GM04504 (cell line): ENCODE measurements at regions not wholly inside any gene's neighbourhood (a gene's known extent, or its start where the extent isn't known, plus 50 kb on each side); places are given as distances from the start of the nearest gene placed in this dataset.
"Not testable (repeated sequence)": the region's sequence is repeated elsewhere in the genome, so short reads cannot be mapped to it uniquely, and the experiment has no call there.

Experiments
- DNase-seq: peaks from one replicate; pipeline ENCODE4 v3.0.0-alpha.2; 2012; ENCODE audit warnings: low read depth

DNA sequence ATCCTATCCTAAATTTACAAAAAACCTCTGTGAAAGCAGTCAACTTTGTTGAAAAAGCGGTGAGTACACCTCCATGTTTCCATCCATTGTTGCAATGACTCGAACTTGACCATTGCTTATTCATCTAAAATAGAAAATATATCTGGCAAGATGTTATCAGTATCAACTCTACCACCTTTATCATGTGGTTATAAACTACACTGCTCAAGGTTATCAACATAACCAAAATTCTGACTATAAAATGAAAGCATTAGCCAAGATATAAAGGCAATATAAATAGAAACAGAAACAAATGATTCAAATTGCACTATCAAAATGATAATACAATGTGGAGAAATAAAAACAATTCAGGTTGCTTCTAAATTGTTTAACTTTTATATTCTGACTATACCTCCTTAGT is 150.0 kb downstream of the AVL9 start:
- DNase-seq, result not testable (repeated sequence)

- no peak for DNase-seq
These were observed 147.9 kb downstream of the AVL9 start for GRCh38 chr7:32643194-32643593.

- DNase-seq, result no peak
These were observed 143.8 kb downstream of the AVL9 start for GRCh38 chr7:32639122-32639521.

GRCh38 chr7:32638479-32639121 is 143.3 kb downstream of the AVL9 start:
- not testable (repeated sequence) for DNase-seq
